ENCODE measurements at regions not wholly inside any gene's neighbourhood (a gene's known extent, or its start where the extent isn't known, plus 50 kb on each side); places are given as distances from the start of the nearest gene placed in this dataset.

- DNase-seq (ENCODE audit: low read depth, low spot score) = no peak
- ChIA-PET CTCF (no interaction called here), POLR2A (no interaction called here)
- no peak for TF ChIP-seq CTCF (IDR thresholded peaks at IDR 0.05; ENCODE audit: insufficient read depth, low read length, missing control alignments)
- no peak overlapping the region for H3K4me3 ChIP-seq (ENCODE audit: low read depth, low read length)
These were observed 96.8 kb downstream of the SNRPN start for GRCh38 chr15:25051399-25052154.

- DNase-seq (ENCODE audit: low read depth, low spot score) = no peak
- CTCF ChIA-PET = no interaction called here
- no peak for TF ChIP-seq CTCF (IDR thresholded peaks at IDR 0.05; ENCODE audit: insufficient read depth, low read length, missing control alignments)
- H3K4me3 ChIP-seq (ENCODE audit: low read depth, low read length) = no peak overlapping the region
- POLR2A ChIA-PET = no interaction called here
These were observed 97.6 kb downstream of the SNRPN start for GRCh38 chr15:25052191-25052999.

- no peak for TF ChIP-seq CTCF (IDR thresholded peaks at IDR 0.05; ENCODE audit: insufficient read depth, low read length, missing control alignments)
- POLR2A ChIA-PET = no interaction called here
- CTCF ChIA-PET = no interaction called here
- no peak for DNase-seq (ENCODE audit: low read depth, low spot score)
- H3K4me3 ChIP-seq (ENCODE audit: low read depth, low read length) = no peak overlapping the region
These were observed 98.4 kb downstream of the SNRPN start for GRCh38 chr15:25053000-25053815.

GRCh38 chr15:25054329-25054728 lies 99.5 kb downstream of the SNRPN start:
- CTCF ChIA-PET = no interaction called here

GRCh38 chr15:25054943-25055342 lies 100.2 kb downstream of the SNRPN start:
- no peak for TF ChIP-seq CTCF (IDR thresholded peaks at IDR 0.05; ENCODE audit: insufficient read depth, low read length, missing control alignments)
- no peak overlapping the region for H3K4me3 ChIP-seq (ENCODE audit: low read depth, low read length)
- POLR2A ChIA-PET = no interaction called here
- DNase-seq (ENCODE audit: low read depth, low spot score) = no peak
- CTCF ChIA-PET = no interaction called here

More at GRCh38 chr15:25054329-25054728, 99.5 kb downstream of the SNRPN start:
- H3K4me3 ChIP-seq (ENCODE audit: low read depth, low read length) = no peak overlapping the region
- POLR2A ChIA-PET = no interaction called here
- no peak for TF ChIP-seq CTCF (IDR thresholded peaks at IDR 0.05; ENCODE audit: insufficient read depth, low read length, missing control alignments)
- DNase-seq (ENCODE audit: low read depth, low spot score) = no peak
